GM23338 (cell line): ENCODE measurements at regions not wholly inside any gene's neighbourhood (a gene's known extent, or its start where the extent isn't known, plus 50 kb on each side); places are given as distances from the start of the nearest gene placed in this dataset.

Experiments used
- CREB1 ChIP-seq: fragments of 250-450 bp; sonication (Bioruptor Pico); IDR thresholded peaks from 2 replicates; pipeline ENCODE4 v1.5.0; 2020; ENCODE audit warnings: low read depth, mild to moderate bottlenecking, moderate library complexity
- CTCF ChIP-seq, 2 experiments: fragments of 200-600 bp in 1 of 2; sonication (generic) in 1 of 2; conservative IDR thresholded peaks; 2 replicates each; pipeline versions ENCODE4 v1.5.1 to v1.6.1; 2016 to 2017; ENCODE audit warnings: antibody characterized with exemption in 2 of 2, low read depth in 2 of 2, mild to moderate bottlenecking in 2 of 2, moderate library complexity in 1 of 2
- EZH2 ChIP-seq: fragments of 200-600 bp; sonication (generic); IDR thresholded peaks from one replicate; pipeline ENCODE4 v1.8.0; 2017; ENCODE audit warnings: antibody characterized with exemption, mild to moderate bottlenecking, low read depth; ENCODE audit not compliant: unreplicated experiment
- EZH2phosphoT487 ChIP-seq: fragments of 200-600 bp; sonication (generic); IDR thresholded peaks from one replicate; pipeline ENCODE4 v1.8.1; 2018; ENCODE audit warnings: antibody characterized with exemption; ENCODE audit not compliant: unreplicated experiment
- JUNB ChIP-seq: IDR thresholded peaks from one replicate; pipeline ENCODE4 v1.6.1; 2016; ENCODE audit warnings: antibody characterized with exemption; ENCODE audit not compliant: unreplicated experiment
- NANOG ChIP-seq: IDR thresholded peaks from 2 replicates; pipeline ENCODE4 v1.6.1; 2016; ENCODE audit warnings: antibody characterized with exemption, borderline replicate concordance
- POLR2AphosphoS5 ChIP-seq: IDR thresholded peaks from 2 replicates; pipeline ENCODE4 v1.6.1; 2016; ENCODE audit warnings: antibody characterized with exemption, low read depth
- ZNF114 ChIP-seq: fragments of 250-450 bp; sonication (Bioruptor Pico); IDR thresholded peaks from 2 replicates; pipeline ENCODE4 v1.5.0; 2020; ENCODE audit warnings: mild to moderate bottlenecking, moderate library complexity
- ZNF331 ChIP-seq: fragments of 250-450 bp; sonication (Bioruptor Pico); IDR thresholded peaks from 2 replicates; pipeline ENCODE4 v1.5.0; 2020; ENCODE audit warnings: low read depth, mild to moderate bottlenecking, moderate library complexity
- ZNF462 ChIP-seq: fragments of 250-450 bp; sonication (Bioruptor Pico); IDR thresholded peaks from 2 replicates; pipeline ENCODE4 v1.5.0; 2020; ENCODE audit warnings: mild to moderate bottlenecking, moderate library complexity
- TF ChIP-seq, protein P1 (sequence below): IDR thresholded peaks from one replicate; pipeline ENCODE4 v1.6.1; 2018; ENCODE audit warnings: antibody characterized with exemption; ENCODE audit not compliant: unreplicated experiment

GRCh38 chr7:92982928-92983327 lies 134.9 kb downstream of the SAMD9 start:
- TF ChIP-seq CTCF (conservative IDR thresholded peaks at IDR 0.05; ENCODE audit: low read depth in 2 of 2) (no peak), EZH2 (no peak), CREB1 (no peak), ZNF331 (CRISPR knock-in tag) (no peak), NANOG (no peak), POLR2AphosphoS5 (no peak), ZNF462 (no peak), EZH2phosphoT487 (no peak), JUNB (no peak), ZNF114 (CRISPR knock-in tag) (no peak)
- TF ChIP-seq, protein P1, sequence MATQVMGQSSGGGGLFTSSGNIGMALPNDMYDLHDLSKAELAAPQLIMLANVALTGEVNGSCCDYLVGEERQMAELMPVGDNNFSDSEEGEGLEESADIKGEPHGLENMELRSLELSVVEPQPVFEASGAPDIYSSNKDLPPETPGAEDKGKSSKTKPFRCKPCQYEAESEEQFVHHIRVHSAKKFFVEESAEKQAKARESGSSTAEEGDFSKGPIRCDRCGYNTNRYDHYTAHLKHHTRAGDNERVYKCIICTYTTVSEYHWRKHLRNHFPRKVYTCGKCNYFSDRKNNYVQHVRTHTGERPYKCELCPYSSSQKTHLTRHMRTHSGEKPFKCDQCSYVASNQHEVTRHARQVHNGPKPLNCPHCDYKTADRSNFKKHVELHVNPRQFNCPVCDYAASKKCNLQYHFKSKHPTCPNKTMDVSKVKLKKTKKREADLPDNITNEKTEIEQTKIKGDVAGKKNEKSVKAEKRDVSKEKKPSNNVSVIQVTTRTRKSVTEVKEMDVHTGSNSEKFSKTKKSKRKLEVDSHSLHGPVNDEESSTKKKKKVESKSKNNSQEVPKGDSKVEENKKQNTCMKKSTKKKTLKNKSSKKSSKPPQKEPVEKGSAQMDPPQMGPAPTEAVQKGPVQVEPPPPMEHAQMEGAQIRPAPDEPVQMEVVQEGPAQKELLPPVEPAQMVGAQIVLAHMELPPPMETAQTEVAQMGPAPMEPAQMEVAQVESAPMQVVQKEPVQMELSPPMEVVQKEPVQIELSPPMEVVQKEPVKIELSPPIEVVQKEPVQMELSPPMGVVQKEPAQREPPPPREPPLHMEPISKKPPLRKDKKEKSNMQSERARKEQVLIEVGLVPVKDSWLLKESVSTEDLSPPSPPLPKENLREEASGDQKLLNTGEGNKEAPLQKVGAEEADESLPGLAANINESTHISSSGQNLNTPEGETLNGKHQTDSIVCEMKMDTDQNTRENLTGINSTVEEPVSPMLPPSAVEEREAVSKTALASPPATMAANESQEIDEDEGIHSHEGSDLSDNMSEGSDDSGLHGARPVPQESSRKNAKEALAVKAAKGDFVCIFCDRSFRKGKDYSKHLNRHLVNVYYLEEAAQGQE, result no peak
